Breast epithelium (tissue), 4 donors: ENCODE measurements at regions not wholly inside any gene's neighbourhood (a gene's known extent, or its start where the extent isn't known, plus 50 kb on each side); places are given as distances from the start of the nearest gene placed in this dataset.
A peak's percentile ranks its signal among the peaks of the same experiment; 100 is the strongest.

Experiments
- DNase-seq, 2 donors: peaks; one replicate each; pipeline ENCODE4 v3.0.0-alpha.2; 2019; ENCODE audit warnings: low spot score in 2 of 2
- H3K27ac ChIP-seq, 2 donors: fragments of 200-600 bp; sonication (generic) in 1 of 2; one replicate each; pipeline ENCODE4 v1.5.1; 2016 to 2019; ENCODE audit warnings: mild to moderate bottlenecking in 1 of 2
- H3K27me3 ChIP-seq, 2 donors: fragments of 200-600 bp; sonication (generic) in 1 of 2; one replicate each; pipeline versions ENCODE4 v1.5.1 to v1.6.0; 2017 to 2019; ENCODE audit warnings: control low read depth in 1 of 2, mild to moderate bottlenecking in 1 of 2
- H3K36me3 ChIP-seq: fragments of 200-600 bp; one replicate; pipeline ENCODE4 v1.5.1; 2019
- H3K4me1 ChIP-seq, 2 donors: fragments of 200-600 bp; sonication (generic); one replicate each; pipeline ENCODE4 v1.5.1; 2016 to 2019; ENCODE audit warnings: control low read depth in 1 of 2
- H3K4me3 ChIP-seq, 3 donors: fragments of 200-600 bp; sonication (generic); 1 replicate in 2 of 3; 2 replicates in 1 of 3; pipeline ENCODE4 v1.5.1; 2016 to 2019; ENCODE audit warnings: mild to moderate bottlenecking in 3 of 3, moderate library complexity in 2 of 3
- H3K9me3 ChIP-seq, 2 donors: fragments of 200-600 bp; sonication (generic) in 1 of 2; one replicate each; pipeline ENCODE4 v1.5.1; 2016 to 2019; ENCODE audit warnings: control low read depth in 1 of 2
- POLR2A ChIP-seq: fragments of 450-650 bp; IDR thresholded peaks from one replicate; pipeline ENCODE4 v1.6.1; 2016; ENCODE audit warnings: antibody characterized with exemption, mild to moderate bottlenecking, moderate library complexity
- POLR2AphosphoS5 ChIP-seq, 3 donors: sonication (generic); formaldehyde crosslinking; IDR thresholded peaks; one replicate each; pipeline ENCODE4 v1.6.1; 2017; ENCODE audit warnings: antibody characterized with exemption in 3 of 3
- intact Hi-C: fragments of 100-400 bp; cut with DNase I; formaldehyde crosslinking; loops from one replicate; pipeline ENCODE4 v1.15.1; 2023; ENCODE audit warnings: low total_unique reads
- TF ChIP-seq, protein P1 (sequence below), 3 donors: fragments of 450-650 bp; IDR thresholded peaks; one replicate each; pipeline ENCODE4 v1.5.1; 2016 to 2017; ENCODE audit warnings: antibody characterized with exemption in 3 of 3, mild to moderate bottlenecking in 3 of 3, moderate library complexity in 3 of 3

DNA sequence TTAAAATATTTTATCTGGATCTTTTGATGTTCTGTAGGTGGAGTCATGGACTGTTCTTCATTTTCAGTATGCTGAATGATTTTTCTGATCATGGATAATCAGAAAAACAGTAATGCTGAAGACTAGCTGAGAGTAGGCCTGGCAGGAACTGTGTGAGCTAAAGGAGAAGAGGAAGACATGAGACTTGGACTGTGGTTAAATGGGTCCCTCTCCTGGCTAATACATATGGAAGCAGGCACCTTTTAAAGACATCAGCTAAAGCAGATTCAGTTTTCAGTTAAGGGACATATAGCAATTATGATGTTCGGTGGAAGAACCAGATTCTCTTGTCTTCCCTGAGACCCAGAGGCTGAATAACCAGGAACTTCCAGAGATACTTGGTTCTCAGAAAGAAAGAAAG, 169.4 kb downstream of the OLFM4 start:
- no peak for DNase-seq
- no peak overlapping the region for H3K27ac ChIP-seq
- no peaks in the 10 kb centered on the region for H3K9me3 ChIP-seq
- no peaks in the 10 kb centered on the region for H3K36me3 ChIP-seq
- intact Hi-C loops: no loop called here
- TF ChIP-seq POLR2A (no peak), POLR2AphosphoS5 (IDR thresholded peaks at IDR 0.05) (no peak)
- TF ChIP-seq, protein P1, sequence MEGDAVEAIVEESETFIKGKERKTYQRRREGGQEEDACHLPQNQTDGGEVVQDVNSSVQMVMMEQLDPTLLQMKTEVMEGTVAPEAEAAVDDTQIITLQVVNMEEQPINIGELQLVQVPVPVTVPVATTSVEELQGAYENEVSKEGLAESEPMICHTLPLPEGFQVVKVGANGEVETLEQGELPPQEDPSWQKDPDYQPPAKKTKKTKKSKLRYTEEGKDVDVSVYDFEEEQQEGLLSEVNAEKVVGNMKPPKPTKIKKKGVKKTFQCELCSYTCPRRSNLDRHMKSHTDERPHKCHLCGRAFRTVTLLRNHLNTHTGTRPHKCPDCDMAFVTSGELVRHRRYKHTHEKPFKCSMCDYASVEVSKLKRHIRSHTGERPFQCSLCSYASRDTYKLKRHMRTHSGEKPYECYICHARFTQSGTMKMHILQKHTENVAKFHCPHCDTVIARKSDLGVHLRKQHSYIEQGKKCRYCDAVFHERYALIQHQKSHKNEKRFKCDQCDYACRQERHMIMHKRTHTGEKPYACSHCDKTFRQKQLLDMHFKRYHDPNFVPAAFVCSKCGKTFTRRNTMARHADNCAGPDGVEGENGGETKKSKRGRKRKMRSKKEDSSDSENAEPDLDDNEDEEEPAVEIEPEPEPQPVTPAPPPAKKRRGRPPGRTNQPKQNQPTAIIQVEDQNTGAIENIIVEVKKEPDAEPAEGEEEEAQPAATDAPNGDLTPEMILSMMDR (IDR thresholded peaks at IDR 0.05): no peak
- H3K4me1 ChIP-seq: no peaks in the 10 kb centered on the region
- H3K4me3 ChIP-seq: no peak overlapping the region
- H3K27me3 ChIP-seq: peaks cover 10 to 33% of the 10 kb centered on the region in 2 donors

DNA sequence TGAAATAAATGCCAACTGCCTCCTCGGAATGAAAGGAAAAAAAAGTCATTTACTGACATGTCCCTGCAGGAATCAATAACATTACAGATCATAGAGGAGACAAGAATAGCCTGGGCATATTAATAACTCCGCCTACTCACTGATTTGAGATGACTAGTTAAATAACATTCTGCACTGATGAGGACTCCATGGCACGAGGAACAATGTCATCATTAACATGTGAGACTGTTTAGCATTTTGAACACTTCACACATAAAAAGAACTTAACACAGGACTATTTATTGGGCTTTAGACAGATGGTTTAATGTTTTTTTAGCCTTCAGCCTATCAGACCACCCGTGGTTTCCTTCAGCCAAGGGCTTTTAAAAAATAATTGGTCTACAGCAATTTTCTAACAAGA, 170.1 kb downstream of the OLFM4 start:
- no peak overlapping the region for H3K27ac ChIP-seq
- H3K4me1 ChIP-seq: no peaks in the 10 kb centered on the region
- no peak for DNase-seq
- H3K27me3 ChIP-seq: peaks cover 10 to 40% of the 10 kb centered on the region in 2 donors
- H3K4me3 ChIP-seq: no peak overlapping the region
- intact Hi-C loops: no loop called here
- no peaks in the 10 kb centered on the region for H3K36me3 ChIP-seq
- no peaks in the 10 kb centered on the region for H3K9me3 ChIP-seq
- TF ChIP-seq POLR2AphosphoS5 (IDR thresholded peaks at IDR 0.05): no peak
- no peak for TF ChIP-seq POLR2A
- TF ChIP-seq, protein P1 (IDR thresholded peaks at IDR 0.05): no peak

DNA sequence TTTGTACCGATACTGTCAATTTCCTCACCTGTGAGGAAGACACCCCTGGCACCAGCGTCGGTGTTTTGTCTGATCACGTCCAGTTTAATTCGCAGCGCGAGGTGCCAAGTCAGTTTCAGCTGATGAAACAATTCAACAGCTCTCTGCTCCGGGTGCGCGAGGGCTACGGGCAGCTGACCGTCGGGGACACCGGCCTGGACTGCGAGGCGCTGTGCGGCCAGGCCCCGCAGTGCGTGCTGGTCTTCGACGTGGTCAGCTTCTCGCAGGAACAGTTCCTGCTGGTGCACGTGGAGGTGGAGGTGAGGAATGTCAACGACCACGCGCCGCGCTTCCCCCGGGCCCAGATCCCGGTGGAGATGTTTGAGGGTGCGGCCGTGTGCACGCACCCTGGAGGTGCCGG, 171.5 kb downstream of the OLFM4 start:
- Histone ChIP-seq H3K27ac (no peak overlapping the region), H3K36me3 (no peaks in the 10 kb centered on the region), H3K9me3 (no peaks in the 10 kb centered on the region), H3K4me1 (no peaks in the 10 kb centered on the region), H3K27me3 (peaks cover 10 to 40% of the 10 kb centered on the region in 2 donors), H3K4me3 (no peak overlapping the region)
- DNase-seq: no peak
- intact Hi-C loops: no loop called here
- TF ChIP-seq, protein P1 (IDR thresholded peaks at IDR 0.05): no peak
- TF ChIP-seq POLR2AphosphoS5 (IDR thresholded peaks at IDR 0.05) (no peak), POLR2A (no peak)

DNA sequence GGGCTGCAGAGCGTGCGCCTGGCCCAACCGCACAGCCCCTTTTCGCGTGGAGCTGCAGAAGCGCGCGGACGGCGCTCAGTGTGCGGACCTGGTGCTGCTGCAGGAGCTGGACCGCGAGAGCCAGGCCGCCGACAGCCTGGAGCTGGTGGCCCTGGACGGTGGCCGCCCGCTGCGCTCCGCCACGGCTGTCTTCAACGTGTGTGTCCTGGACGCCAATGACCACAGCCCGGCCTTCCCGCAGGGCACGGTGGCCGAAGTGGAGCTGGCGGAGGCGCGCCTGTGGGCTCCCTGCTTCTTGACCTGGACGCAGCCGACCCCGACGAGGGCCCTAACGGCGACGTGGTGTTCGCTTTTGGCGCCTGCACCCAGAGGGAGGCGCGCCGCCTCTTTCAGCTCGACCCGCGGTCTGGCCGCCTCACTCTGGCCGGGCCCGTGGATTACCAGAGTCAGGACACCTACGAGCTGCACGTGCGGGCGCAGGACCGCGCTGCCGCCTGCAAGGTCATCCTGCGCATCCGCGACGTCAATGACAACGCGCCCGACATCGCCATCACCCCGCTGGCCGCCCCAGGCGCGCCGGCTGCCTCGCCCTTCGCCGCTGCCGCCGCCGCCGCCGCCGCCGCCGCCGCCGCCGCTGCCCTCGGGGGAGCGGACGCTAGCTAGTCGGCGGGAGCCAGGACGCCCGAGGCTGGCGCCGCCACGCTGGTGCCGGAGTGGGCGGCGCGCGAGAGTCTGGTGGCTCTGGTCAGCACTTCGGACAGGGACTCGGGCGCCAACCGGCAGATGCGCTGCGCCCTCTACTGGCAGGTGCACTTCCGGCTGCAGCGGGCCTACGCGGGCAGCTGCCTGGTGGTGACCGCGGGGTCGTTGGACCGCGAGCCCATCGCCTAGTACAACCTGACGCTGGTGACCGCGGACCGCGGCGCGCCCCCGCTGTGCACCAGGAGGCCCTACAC, 172.2 kb downstream of the OLFM4 start:
- intact Hi-C loops: no loop called here
- Histone ChIP-seq H3K9me3 (no peaks in the 10 kb centered on the region), H3K4me3 (peak overlapping the region in 1 of 3 donors; percentile 49), H3K4me1 (no peaks in the 10 kb centered on the region), H3K36me3 (no peaks in the 10 kb centered on the region), H3K27me3 (peaks cover 10 to 40% of the 10 kb centered on the region in 2 donors), H3K27ac (no peak overlapping the region)
- no peak for TF ChIP-seq POLR2AphosphoS5 (IDR thresholded peaks at IDR 0.05)
- TF ChIP-seq, protein P1 (IDR thresholded peaks at IDR 0.05): peak in 1 of 3 donors; percentile 55
- DNase-seq: peak in 1 of 2 donors; percentile 60
